ENCODE measurements at regions not wholly inside any gene's neighbourhood (a gene's known extent, or its start where the extent isn't known, plus 50 kb on each side); places are given as distances from the start of the nearest gene placed in this dataset.
"Not testable (repeated sequence)": the region's sequence is repeated elsewhere in the genome, so short reads cannot be mapped to it uniquely, and the experiment has no call there.

- DNase-seq: no peak
Observed at GRCh38 chr2:59806486-59806885, 747.0 kb downstream of the BCL11A start.

- peak in 1 of 51 donors; percentile 0 for DNase-seq
Observed at GRCh38 chr2:59804732-59805131, 748.7 kb downstream of the BCL11A start.

GRCh38 chr2:59803586-59803985 is 749.9 kb downstream of the BCL11A start:
- DNase-seq: no peak

GRCh38 chr2:59798687-59799232 is 754.7 kb downstream of the BCL11A start:
- no peak for DNase-seq

- no peak for DNase-seq
Observed at GRCh38 chr2:59791004-59791618, 762.3 kb downstream of the BCL11A start.

GRCh38 chr2:59790186-59791003 is 763.1 kb downstream of the BCL11A start:
- no peak for DNase-seq

GRCh38 chr2:59789523-59789922 is 763.9 kb downstream of the BCL11A start:
- DNase-seq: no peak

- DNase-seq: no peak
Observed at GRCh38 chr2:59787095-59787494, 766.4 kb downstream of the BCL11A start.

- no peak for DNase-seq
Observed at GRCh38 chr2:59786684-59787083, 766.8 kb downstream of the BCL11A start.

- DNase-seq: no peak
Observed at GRCh38 chr2:59779571-59779970, 773.9 kb downstream of the BCL11A start.

- no peak for DNase-seq
Observed at GRCh38 chr2:59777120-59777519, 776.3 kb downstream of the BCL11A start.

GRCh38 chr2:59776726-59777008 is 776.8 kb downstream of the BCL11A start:
- no peak for DNase-seq

- DNase-seq: no peak
Observed at GRCh38 chr2:59774821-59775433, 778.5 kb downstream of the BCL11A start.

- DNase-seq: peak in 3 of 51 donors; percentile 9 to 35 (median 15)
Observed at GRCh38 chr2:59770651-59771050, 782.8 kb downstream of the BCL11A start.

- no peak for DNase-seq
Observed at GRCh38 chr2:59761966-59762365, 791.5 kb downstream of the BCL11A start.

GRCh38 chr2:59756150-59756549 is 797.3 kb downstream of the BCL11A start:
- no peak for DNase-seq

GRCh38 chr2:59754011-59754735 is 799.3 kb downstream of the BCL11A start:
- peak in 9 of 51 donors; percentile 2 to 30 (median 4) for DNase-seq

- DNase-seq: no peak
Observed at GRCh38 chr2:59752512-59752911, 800.9 kb downstream of the BCL11A start.

GRCh38 chr2:59752071-59752470 is 801.4 kb downstream of the BCL11A start:
- no peak for DNase-seq

- DNase-seq: not testable (repeated sequence)
Observed at GRCh38 chr2:59751214-59751613, 802.2 kb downstream of the BCL11A start.

GRCh38 chr2:59746291-59746690 is 807.2 kb downstream of the BCL11A start:
- no peak for DNase-seq

- no peak for DNase-seq
Observed at GRCh38 chr2:59745085-59745484, 808.4 kb downstream of the BCL11A start.
